Cardiac septum (tissue), 1 donor: ENCODE measurements at regions not wholly inside any gene's neighbourhood (a gene's known extent, or its start where the extent isn't known, plus 50 kb on each side); places are given as distances from the start of the nearest gene placed in this dataset.

Source experiments
- DNase-seq: peaks from one replicate; pipeline ENCODE4 v3.0.0-alpha.2; 2020; ENCODE audit warnings: low spot score
- intact Hi-C: fragments of 100-400 bp; cut with DNase I; formaldehyde crosslinking; loops from one replicate; pipeline ENCODE4 v1.14.0; 2022
- donor health status: DM: no; HTN: no; CAD: no.

GRCh38 chr13:108156749-108157148 is 58.6 kb downstream of the LIG4 start:
- intact Hi-C loops, result no loop called here
- DNase-seq, result no peak

GRCh38 chr13:108155185-108156106 is 59.9 kb downstream of the LIG4 start:
- intact Hi-C loops, result loop anchor here (2.0 kb wide), 1 partner anchor 945 kb away; no protein-coding TSS in a partner anchor
- no peak for DNase-seq

GRCh38 chr13:108154421-108154858 is 60.9 kb downstream of the LIG4 start:
- DNase-seq, result no peak
- intact Hi-C loops, result loop anchor here (2.0 kb wide), 1 partner anchor 944 kb away; no protein-coding TSS in a partner anchor

- intact Hi-C loops, result no loop called here
- no peak for DNase-seq
Measured at GRCh38 chr13:108146642-108147041, 68.7 kb downstream of the LIG4 start.

- intact Hi-C loops, result no loop called here
- DNase-seq, result no peak
Measured at GRCh38 chr13:108142702-108143436, 72.5 kb downstream of the LIG4 start.

GRCh38 chr13:108137176-108137575 is 78.2 kb downstream of the LIG4 start:
- DNase-seq, result no peak
- intact Hi-C loops, result no loop called here

- intact Hi-C loops, result no loop called here
- DNase-seq, result no peak
Measured at GRCh38 chr13:108127406-108127805, 87.9 kb downstream of the LIG4 start.

GRCh38 chr13:108126056-108126455 is 89.3 kb downstream of the LIG4 start:
- intact Hi-C loops, result no loop called here
- DNase-seq, result no peak

- intact Hi-C loops, result no loop called here
Measured at GRCh38 chr13:108121406-108121805, 93.9 kb downstream of the LIG4 start.

GRCh38 chr13:108120856-108121255 is 94.5 kb downstream of the LIG4 start:
- no peak for DNase-seq
- intact Hi-C loops, result no loop called here

More at GRCh38 chr13:108121406-108121805, 93.9 kb downstream of the LIG4 start:
- DNase-seq, result no peak

- no peak for DNase-seq
- intact Hi-C loops, result no loop called here
Measured at GRCh38 chr13:108120302-108120701, 95.0 kb downstream of the LIG4 start.

- DNase-seq, result no peak
- intact Hi-C loops, result no loop called here
Measured at GRCh38 chr13:108115738-108116137, 99.6 kb downstream of the LIG4 start.

GRCh38 chr13:108113407-108113806 is 101.9 kb downstream of the LIG4 start:
- no peak for DNase-seq
- intact Hi-C loops, result no loop called here

- DNase-seq, result no peak
- intact Hi-C loops, result no loop called here
Measured at GRCh38 chr13:108104736-108105135, 110.6 kb downstream of the LIG4 start.

GRCh38 chr13:108102771-108103170 is 112.6 kb downstream of the LIG4 start:
- intact Hi-C loops, result no loop called here
- DNase-seq, result no peak

- DNase-seq, result no peak
- intact Hi-C loops, result no loop called here
Measured at GRCh38 chr13:108096301-108096915, 118.9 kb downstream of the LIG4 start.

- DNase-seq, result no peak
- intact Hi-C loops, result no loop called here
Measured at GRCh38 chr13:108095036-108095435, 120.3 kb downstream of the LIG4 start.

GRCh38 chr13:108093616-108094015 is 121.7 kb downstream of the LIG4 start:
- no peak for DNase-seq
- intact Hi-C loops, result no loop called here

- no peak for DNase-seq
- intact Hi-C loops, result no loop called here
Measured at GRCh38 chr13:108087810-108088209, 127.5 kb downstream of the LIG4 start.

- intact Hi-C loops, result no loop called here
- no peak for DNase-seq
Measured at GRCh38 chr13:108086678-108087077, 128.7 kb downstream of the LIG4 start.
